HS-27A (cell line): ENCODE measurements at regions not wholly inside any gene's neighbourhood (a gene's known extent, or its start where the extent isn't known, plus 50 kb on each side); places are given as distances from the start of the nearest gene placed in this dataset.
A peak's percentile ranks its signal among the peaks of the same experiment; 100 is the strongest.
"Not testable (repeated sequence)": the region's sequence is repeated elsewhere in the genome, so short reads cannot be mapped to it uniquely, and the experiment has no call there.

ENCODE experiments used
- DNase-seq: peaks from one replicate; pipeline ENCODE4 v3.0.0-alpha.2; 2012; ENCODE audit warnings: low read depth, missing footprints

DNA sequence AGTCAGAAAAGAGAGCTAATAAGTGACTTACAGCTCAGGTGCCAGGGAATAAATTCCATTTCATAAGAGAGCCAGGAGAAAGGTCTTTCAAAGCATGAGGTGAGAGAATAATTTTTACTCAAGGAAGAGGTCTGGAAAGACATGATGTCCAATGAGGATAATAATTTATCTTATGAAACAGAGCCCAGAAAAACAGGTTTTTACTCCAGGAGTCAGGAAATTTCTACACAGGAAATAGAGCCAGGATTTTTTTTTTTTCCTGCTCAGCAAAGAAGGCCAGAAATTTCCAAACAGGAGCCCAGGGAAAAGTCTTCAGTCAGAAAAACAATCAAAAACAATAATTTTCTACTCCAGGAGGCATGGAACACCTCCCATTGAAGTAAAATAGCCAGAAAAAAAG lies 1185.7 kb upstream of the TSPY4 start:
- no peak for DNase-seq

DNA sequence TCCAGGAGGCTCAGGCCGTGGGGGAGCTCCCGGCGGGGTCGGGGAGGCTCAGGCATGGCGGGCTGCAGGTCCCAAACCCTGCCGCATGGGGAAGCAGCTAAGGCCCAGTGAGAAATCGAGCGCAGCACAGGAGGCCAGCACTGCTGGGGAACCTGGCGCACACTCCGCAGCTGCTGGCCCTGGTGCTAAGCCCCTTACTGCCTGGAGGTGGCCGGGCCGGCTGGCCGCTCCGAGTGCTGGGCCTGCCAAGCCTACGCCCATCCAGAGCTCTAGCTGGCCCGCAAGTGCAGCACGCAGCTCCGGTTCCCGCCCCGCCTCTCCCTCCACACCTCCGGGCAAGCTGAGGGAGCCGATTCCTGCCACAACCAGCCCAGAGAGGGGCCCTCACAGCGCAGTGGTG lies 1208.7 kb upstream of the TSPY4 start:
- DNase-seq, result no peak

DNA sequence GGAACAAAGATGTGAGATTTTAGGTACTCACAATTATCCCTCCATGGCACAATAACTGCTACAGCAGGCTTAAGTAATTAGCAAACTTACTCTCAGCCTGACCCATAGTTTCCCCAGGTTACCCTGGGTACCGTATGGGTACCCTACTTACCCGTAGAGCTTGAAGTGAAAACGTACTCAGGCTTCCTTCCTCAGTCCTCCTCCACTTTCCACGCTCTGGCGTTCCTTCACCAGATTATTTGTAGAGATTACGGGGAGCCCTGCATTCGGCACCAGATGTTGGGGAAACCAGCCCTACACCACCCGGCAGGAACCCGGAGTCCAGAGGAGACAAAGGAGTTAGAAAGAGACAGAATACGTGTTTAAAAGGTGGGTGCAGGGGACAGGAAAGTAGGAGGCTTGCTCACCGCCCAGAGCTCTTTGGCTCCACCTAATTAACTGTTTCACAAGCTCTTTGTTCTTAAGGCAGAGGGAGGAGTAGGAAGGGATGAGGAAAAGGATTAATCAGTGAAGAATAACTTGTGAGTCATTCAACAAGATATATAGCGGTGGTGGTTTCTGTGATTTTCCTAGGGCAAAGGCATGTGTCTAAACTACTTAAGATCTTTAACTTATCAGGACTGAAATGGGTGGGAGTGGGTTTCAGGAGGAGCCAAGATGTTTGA lies 1211.2 kb upstream of the TSPY4 start:
- DNase-seq, result no peak

DNA sequence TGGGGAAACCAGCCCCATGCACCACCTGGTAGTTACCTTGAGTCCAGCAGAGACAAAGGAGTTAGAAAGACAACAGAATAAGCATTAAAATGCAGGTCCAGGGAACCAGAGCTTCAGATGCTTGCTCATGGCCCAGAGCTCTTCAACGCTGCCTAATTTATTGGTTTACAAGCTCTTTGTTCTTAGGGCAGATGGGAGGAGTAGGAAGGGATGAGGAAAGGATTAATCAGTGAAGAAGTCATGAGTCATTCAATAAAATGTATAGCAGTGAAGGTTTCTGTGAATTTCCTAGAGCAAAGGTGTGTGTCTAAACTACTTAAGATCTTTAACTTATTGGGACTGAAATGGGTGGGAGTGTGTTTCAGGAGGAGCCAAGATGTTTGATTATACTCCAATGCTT lies 1210.3 kb upstream of the AMELY start:
- no peak for DNase-seq

DNA sequence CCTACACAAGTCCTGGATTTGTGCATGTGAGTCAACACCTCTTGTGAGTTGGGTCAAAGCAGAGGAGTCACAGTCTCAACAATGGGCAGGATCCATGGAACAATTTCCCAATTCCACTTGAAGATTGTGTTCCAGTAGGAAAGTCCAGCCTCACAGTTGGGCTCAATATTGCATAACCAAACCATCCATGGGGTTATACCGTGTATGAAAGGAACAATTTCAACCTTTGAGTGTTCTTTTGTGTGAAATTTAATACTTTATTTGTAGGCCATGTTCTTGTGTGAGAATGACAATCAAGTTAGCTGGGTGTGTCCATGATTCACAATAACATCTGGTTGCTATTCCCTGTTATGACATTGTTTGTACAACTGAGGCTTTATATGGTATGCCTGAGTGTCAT lies 1182.9 kb upstream of the AMELY start:
- no peak for DNase-seq

DNA sequence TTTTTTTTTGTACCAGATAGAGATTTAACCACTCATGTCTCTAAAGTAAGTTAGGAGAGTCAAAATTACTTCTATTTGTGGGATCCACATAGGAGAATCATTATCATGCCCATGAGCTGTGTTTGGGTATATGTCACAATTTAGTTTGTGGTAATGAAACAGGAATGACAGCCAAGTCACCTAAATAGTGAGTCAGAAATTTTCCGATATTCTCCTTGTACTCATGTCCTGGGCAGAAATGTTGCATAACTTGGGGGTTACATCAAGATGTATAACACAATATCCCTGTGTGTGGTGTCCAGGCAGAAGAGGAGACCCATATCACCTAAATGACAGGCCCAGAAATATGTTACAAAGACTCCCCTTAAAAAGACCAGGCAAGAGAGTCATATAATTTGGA lies 1181.4 kb upstream of the AMELY start:
- DNase-seq, result no peak

DNA sequence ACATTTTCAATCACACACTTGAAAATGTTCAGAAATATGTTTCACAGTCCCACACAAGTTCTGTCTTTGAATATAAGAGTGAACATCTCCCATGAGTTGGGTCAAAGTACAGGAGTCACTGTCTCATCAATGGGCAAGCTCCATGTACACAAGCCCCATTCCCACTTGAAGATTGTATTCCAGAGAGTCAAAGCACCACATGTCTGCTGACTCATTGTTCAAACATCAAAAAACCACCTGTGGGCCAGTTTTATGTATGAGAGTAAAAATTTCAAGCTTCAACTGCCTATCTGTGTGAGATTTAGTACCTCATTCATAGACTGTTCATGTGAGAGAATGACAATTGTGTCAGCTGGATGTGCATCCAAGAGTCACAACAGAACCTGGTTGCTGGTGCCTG lies 1174.4 kb upstream of the AMELY start:
- DNase-seq, result no peak

DNA sequence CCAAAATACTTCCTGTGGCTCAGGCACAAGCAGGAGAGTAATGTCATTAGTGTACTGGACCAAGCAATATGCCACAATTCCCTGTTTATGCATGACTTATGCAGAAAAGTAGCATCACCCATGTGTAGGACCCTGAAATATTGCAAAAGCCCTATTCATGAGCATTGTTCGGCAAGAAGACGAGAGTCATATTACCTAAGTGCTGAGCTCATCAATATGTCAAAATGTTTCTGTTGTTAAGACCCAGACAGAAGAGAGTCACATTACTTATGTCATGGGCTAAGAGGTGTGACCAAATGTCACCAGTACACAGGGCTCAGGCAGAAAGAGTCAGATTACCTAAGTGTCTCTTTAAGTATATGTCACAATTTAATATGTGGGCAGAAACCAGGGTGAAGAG lies 1172.6 kb upstream of the AMELY start:
- no peak for DNase-seq

DNA sequence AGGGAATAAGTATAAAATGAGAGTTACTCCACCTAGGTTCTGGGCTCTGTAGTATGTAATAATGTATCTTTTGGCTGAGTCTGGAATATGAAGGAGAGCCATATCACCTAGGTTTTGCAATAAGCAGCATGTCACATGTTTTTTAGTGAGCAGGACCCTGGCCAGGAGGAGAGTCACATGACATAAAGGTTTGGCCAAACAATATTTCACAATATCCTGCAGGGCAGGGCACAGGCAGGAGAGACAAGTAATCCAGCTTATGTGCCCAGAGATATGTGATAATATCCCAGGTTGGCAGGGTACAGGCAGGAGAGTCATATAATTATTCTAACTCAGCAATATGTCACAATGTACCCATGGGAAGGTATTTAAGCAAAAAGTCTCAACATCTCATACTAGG lies 1169.6 kb upstream of the AMELY start:
- no peak for DNase-seq

DNA sequence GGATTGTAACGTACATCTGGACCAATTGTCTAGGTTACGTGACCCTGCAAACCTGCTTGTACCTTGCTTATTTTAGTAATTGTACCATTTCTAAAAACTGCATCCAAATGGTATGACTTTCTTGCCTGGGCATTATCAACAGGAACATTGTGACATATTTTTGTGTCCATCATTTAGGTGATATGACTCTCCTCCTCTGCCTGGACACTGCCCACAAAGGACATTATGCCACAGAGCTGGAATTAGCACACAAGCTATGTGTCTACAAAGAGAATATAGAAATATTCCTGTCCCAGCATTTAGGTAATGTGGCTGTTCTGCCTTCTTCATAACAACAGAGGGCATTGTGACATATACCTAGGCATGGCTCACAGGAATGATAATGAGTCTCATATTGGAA lies 1153.7 kb upstream of the AMELY start:
- no peak for DNase-seq

DNA sequence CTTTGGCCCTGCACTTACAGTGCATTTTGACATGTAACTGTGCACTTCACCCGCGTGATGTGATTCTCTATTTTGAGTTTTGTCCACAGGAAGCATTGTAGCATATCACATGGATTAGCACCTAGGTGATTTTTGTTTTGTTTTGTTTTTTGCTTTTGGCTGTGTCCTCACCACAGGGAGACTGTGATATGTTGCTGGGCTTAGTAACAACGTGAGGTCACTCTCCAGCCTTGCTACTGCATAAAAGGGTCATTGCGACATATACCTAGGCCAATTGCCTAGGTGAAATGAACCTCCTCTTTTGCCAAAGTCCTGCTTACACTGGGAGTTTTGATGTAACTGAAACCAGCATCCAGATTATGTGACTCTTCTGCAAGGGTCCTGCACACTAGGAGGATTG lies 1152.9 kb upstream of the AMELY start:
- no peak for DNase-seq

DNA sequence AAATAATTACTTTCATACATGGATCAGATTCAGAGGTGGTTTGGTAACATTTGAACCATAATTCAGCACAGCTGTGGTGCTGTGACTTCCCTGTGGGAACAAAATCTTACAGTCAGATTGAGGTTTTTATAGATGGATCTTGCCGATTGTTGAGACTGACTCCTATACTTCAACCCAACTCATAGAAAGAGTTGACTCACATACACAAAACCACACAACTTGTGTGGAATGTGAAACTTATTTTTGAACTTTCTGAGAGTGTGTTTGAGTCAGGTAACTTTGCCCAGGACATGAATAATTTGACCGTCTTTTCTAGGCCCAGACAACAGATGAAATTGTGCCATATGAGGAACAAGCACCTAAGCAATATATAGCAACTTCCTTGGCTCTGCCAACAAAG lies 1152.4 kb upstream of the AMELY start:
- no peak for DNase-seq

DNA sequence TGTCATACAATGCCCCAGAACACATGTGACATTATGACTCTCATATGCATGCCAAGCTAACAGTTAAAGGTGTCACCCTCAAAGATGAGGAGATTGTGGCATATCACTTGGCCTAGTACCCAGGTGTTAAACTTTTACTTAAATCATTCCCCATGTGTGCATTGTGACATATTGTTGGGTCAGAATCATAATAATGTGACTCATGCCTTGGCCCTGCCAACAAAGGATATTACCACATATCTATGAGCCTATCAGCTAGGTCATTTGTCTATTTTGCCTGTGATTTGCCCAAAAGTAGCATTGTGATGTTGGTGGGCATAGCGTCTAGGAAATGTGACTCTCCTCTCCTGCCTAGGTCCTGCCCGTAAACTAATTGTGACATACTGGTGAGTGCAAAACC lies 1147.1 kb upstream of the AMELY start:
- no peak for DNase-seq

DNA sequence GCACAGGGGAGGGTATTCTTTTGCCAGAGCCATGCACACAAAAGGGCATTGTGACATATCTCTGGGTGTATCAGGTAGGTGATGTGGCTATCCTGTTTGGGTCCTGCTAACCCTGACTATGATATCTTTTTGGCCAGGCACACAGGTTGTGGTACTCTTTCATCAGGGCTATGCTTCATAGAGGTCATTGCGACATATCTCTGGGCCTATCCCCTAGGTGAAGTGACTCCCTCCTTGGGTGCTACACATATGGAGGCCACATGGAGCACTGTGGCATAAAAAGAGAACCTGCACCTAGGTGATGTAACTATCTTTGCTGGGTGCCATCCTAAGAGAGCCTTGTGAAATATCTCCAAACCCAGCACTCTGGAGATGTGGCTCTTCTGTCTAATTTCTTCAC lies 1139.8 kb upstream of the AMELY start:
- DNase-seq, result no peak

DNA sequence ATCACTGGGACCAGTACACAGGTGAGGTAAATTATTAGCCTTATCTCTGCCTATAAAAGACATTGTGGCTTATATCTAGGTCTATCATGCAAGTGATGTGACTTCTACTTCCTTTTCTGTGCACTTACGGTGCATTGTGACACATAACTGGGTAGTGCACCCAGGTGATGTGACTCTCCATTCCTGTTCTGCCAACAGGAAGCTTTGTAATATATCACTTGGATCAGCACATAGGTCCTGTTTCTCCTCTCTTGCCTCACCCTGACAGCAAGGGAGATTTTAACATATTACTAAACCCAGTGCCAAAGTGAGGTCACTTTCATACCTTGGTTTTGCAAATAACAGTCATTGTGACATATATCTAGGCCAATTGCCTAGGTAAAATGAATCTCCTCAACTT lies 1129.7 kb upstream of the AMELY start:
- no peak for DNase-seq

DNA sequence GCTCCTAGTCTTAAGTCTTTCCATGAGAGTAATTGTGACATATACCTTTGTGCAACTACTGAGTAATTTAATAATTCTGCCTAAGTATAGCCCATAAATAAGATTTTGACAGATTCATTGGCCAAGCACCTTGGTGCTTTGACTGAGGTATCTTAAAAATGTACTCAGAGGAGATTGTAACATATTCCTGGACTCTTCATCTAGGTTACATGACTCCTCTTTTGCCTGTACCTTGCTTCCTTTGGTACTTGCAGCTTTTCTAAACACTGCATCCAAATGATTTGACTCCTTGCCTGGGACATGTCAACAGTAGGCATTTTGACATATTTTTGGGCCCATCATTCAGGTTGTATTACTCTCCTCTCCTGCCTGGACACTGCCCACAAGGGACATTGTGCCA lies 1125.0 kb upstream of the AMELY start:
- no peak for DNase-seq

DNA sequence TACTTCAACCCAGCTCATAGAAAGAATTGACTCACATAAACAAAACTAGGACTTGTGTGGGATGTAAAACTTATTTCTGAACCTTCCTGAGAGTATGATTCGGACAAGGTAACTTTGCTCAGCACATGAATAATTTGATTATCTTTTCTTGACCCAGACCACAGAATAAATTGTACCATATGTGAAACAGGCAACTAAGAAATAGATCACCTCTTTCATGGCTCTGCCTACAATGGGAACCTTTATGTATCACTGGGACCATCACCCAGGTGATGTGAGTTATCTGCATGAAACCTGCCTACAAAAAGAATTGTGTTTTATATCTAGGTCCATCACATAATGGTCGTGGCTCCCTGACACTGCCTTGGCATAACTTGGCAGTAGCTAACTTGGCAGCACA lies 1124.1 kb upstream of the AMELY start:
- DNase-seq, result no peak

DNA sequence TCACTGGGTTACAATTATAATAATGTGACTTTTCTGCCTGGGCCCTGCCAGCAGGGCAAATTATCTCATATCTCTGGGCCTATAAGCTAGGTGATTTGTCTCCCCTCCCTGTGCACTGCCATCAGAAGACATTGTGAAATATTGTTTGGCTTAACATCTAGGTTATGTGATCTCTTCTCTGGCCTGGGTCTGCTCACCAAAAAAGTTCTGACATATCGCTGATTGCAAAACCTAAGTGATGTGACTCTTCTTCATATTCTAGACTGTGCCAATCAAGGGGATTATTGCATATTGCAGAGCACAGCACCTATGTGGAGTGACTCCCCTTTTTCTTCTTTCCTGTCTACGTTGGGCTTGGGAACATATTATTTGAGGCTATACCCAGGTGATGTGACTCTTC lies 1123.1 kb upstream of the AMELY start:
- DNase-seq, result no peak

DNA sequence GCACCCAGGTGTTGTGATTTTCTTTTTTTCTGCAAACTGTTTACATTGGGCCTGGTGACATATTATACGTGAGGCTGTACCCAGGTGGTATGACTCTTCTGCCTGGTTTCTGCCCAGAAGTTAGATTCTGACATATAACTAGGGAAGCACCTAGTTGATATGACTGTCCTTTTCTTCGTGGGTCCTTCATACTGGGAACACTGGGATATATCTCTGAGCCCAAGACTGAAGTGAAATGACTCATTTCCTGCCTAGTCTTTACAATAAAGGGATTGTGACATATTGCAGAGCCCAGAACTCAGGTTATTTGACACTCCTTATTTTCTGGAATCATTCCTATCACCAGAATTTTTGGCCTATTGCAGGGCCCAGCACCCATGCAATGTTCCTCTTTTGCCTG lies 1121.6 kb upstream of the AMELY start:
- DNase-seq, result peak; percentile 8

DNA sequence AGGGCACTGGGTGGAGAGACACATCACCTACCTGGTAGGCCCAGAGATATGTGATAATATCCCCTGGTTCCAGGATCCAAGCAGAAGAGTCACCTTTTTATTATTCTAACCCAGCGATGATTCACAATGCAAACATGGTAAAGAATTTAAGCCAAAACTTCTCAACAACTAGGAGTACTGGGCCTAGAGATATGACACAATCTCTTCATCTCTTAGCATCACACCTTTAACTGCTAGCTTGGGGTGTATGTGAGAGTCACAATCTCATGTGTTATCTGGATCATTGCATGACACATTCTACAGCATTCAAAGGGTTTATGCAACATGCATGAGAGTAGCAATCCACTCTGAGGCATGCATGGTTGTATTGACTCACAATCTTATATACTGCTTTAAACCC lies 1109.0 kb upstream of the AMELY start:
- no peak for DNase-seq

DNA sequence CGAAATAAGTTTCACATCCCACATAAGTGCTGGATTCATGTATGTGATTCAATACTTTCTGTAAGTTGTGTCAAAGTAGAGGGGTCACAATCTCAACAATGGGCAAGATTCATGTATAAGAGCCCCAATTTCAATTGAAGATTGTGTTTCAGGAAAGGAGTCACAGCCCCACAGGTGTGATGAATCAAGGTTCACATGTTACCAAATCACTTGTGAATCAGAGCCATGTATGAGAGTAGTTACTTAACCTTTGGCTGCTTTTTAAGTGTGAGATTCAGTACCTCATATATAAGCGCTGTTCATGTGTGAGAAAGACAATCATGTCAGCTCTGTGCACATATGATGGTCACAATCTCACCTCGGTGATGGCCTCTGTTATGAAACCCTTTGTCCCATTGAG lies 1100.0 kb upstream of the AMELY start:
- DNase-seq, result no peak

DNA sequence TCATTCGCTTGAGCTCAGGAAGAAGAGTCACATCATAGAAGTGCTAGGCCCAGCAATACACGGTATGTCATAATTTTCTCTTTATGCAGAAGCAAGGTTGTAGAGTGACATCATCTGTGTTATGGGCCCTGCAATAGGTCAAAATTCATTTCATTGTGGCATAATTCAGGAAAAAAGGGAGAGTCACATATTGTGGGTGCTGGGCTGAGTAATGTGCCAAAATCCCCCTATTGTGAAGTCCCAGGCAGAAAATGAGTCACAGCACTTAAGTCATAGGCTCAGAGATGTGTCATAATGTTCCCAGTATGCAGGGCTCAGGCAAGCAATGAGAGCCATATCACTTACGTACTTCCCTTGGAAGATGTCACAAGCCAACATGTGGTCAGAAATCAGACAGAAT lies 1092.6 kb upstream of the AMELY start:
- peak; percentile 9 for DNase-seq

DNA sequence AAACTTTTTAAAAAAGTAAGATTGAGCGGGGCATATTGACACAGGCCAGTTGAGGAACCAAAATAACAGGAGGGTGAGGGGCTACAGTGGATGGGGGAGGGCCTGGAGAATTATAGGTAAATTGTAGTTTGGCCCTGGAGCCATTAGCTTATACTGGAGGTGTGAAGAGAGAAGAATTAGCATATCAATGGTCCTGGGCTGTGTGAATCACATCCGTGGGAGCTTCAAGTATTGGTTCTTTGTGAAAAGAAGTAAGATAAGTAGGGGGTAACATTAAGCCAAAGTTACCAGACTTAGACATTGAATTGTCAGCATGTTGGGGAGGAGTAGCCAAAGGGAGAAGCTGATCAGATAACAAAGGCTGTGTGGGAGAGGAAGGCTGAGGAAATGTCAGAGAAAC lies 1085.2 kb upstream of the AMELY start:
- no peak for DNase-seq

DNA sequence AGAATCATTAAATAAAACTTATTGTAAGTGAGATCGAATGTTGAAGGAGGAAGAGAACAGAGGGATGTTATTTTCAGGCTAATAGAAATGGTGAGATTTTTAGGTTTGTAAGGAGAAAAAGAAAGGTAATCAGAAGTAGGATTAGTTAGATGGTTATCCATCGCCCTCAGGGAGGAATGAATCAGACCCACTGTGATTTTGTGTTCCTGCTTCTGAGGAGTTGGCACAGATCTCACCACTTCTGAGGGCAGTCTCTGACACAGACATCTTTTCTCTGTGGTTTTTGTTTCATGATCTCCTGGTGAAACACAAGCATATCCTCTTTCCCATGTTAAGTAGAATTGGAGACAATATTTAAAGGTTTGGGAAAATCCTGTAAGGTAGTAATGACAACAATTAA lies 1083.2 kb upstream of the AMELY start:
- not testable (repeated sequence) for DNase-seq

DNA sequence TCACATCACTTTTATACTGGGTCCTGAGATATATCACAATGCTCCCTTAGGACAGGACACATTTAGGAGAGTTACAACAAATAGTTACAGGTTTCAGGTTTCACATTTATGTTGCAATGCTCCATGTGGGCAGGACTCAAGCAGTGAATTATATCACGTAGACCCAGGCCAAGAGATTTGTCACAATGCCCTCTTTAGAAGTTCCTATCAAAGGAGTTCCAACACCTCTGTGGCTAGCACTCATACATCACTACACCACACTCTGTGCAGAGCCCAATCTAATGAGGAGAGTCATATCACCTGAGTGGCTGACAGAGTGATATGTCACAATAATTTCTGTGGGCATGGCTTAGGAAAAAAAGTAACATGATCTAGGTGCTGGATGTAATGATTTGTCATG lies 1068.2 kb upstream of the AMELY start:
- no peak for DNase-seq
